ENCODE measurements at regions not wholly inside any gene's neighbourhood (a gene's known extent, or its start where the extent isn't known, plus 50 kb on each side); places are given as distances from the start of the nearest gene placed in this dataset.

- H3K36me3 ChIP-seq (ENCODE audit: control insufficient read depth, insufficient read depth, low read length): no peaks in the 10 kb centered on the region
- no peak overlapping the region for H2BK120ac ChIP-seq (ENCODE audit: low read depth, low read length)
- ChIA-PET POLR2A (ENCODE audit: unreplicated experiment) (no interaction called here), CTCF (interaction anchor here (0.6 kb wide), 1 partner anchor 16 kb away, joined by 3 read pairs; no protein-coding TSS in a partner anchor)
- no peak overlapping the region for H4K5ac ChIP-seq (ENCODE audit: low read depth, low read length)
- ATAC-seq (ENCODE audit: low read depth) (no peak), DNase-seq (no peak)
- H4K20me1 ChIP-seq (ENCODE audit: insufficient read depth, low read length): no peaks in the 10 kb centered on the region
- no peak overlapping the region for H3K4me2 ChIP-seq (ENCODE audit: low read depth, low read length)
- no peak overlapping the region for H3K4me3 ChIP-seq (ENCODE audit: insufficient read depth, low read depth, low read length)
- no peaks in the 10 kb centered on the region for H3K4me1 ChIP-seq (ENCODE audit: control insufficient read depth, insufficient read depth, low read length)
- H3K27ac ChIP-seq (ENCODE audit: insufficient read depth, low read length): no peak overlapping the region
- H2AK5ac ChIP-seq (ENCODE audit: low read depth, low read length): no peak overlapping the region
- no TSS peak for BruUV-seq (replicated peaks)
- no peak overlapping the region for H3K18ac ChIP-seq (ENCODE audit: low read depth, low read length)
- no peak overlapping the region for H3K23ac ChIP-seq (ENCODE audit: low read depth, low read length)
- no peak overlapping the region for H2BK5ac ChIP-seq (ENCODE audit: low read depth, low read length, poor library complexity, severe bottlenecking)
- no peak overlapping the region for H4K8ac ChIP-seq (ENCODE audit: low read depth in 2 of 2, low read length in 2 of 2)
- dilution Hi-C loops (cut with HindIII; ENCODE audit: low sequenced_read_pairs, unreplicated experiment) (no loop called here), intact Hi-C loops (cut with micrococcal nuclease) (no loop called here), in situ Hi-C loops (cut with MboI; ENCODE audit: low sequenced_read_pairs) (no loop called here)
- H4K91ac ChIP-seq (ENCODE audit: insufficient read depth, low read depth, low read length): no peak overlapping the region
- H2BK20ac ChIP-seq (ENCODE audit: low read depth, low read length): no peak overlapping the region
- no peak overlapping the region for H2AFZ ChIP-seq (replicated peaks; ENCODE audit: low read length, poor library complexity)
- no peak overlapping the region for H2BK15ac ChIP-seq (ENCODE audit: low read depth, low read length)
- TF ChIP-seq POLR2A (IDR thresholded peaks at IDR 0.05; ENCODE audit: low read depth, low read length) (no peak), MXI1 (IDR thresholded peaks at IDR 0.05; ENCODE audit: borderline replicate concordance, low read depth, low read length) (no peak), RCOR1 (IDR thresholded peaks at IDR 0.05; ENCODE audit: insufficient replicate concordance, low read length) (no peak), RAD21 (IDR thresholded peaks at IDR 0.05; ENCODE audit: low read length) (no peak), CHD1 (IDR thresholded peaks at IDR 0.05; ENCODE audit: low read depth, low read length) (no peak), MAFK (IDR thresholded peaks at IDR 0.05; ENCODE audit: low read depth, low read length) (peak; percentile 76), NFE2L2 (IDR thresholded peaks at IDR 0.05; ENCODE audit: low read depth, low read length) (no peak)
- TF ChIP-seq, protein P1, sequence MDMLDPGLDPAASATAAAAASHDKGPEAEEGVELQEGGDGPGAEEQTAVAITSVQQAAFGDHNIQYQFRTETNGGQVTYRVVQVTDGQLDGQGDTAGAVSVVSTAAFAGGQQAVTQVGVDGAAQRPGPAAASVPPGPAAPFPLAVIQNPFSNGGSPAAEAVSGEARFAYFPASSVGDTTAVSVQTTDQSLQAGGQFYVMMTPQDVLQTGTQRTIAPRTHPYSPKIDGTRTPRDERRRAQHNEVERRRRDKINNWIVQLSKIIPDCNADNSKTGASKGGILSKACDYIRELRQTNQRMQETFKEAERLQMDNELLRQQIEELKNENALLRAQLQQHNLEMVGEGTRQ (IDR thresholded peaks at IDR 0.05; ENCODE audit: low read depth, low read length): no peak
- no peak overlapping the region for H3K14ac ChIP-seq (replicated peaks; ENCODE audit: low read depth, low read length)
- H3K9me1 ChIP-seq (ENCODE audit: insufficient read depth, low read length): no peaks in the 10 kb centered on the region
- H3K4ac ChIP-seq (ENCODE audit: low read depth, low read length): no peak overlapping the region
- H3K79me1 ChIP-seq (ENCODE audit: low read depth in 1 of 2, low read length in 2 of 2): no peaks in the 10 kb centered on the region
- no peak overlapping the region for H3K9ac ChIP-seq (ENCODE audit: low read depth, low read length)
- H3K9me3 ChIP-seq (ENCODE audit: control insufficient read depth, insufficient read depth, low read length): no peaks in the 10 kb centered on the region
- H3K27me3 ChIP-seq (ENCODE audit: control insufficient read depth, insufficient read depth, low read length): no peaks in the 10 kb centered on the region; the same call in 1 of the 2 replicates
- H3K56ac ChIP-seq (ENCODE audit: extremely low read depth, insufficient read depth, low read length): no peak overlapping the region
- H2AK9ac ChIP-seq (replicated peaks; ENCODE audit: low read depth, low read length, poor library complexity): no peak overlapping the region
Observed at GRCh38 chr5:103409013-103409670, 150.6 kb downstream of the MACIR start.
